Suppressor macrophage treated with lipopolysaccharide for 1 hour (primary cell): ENCODE measurements at regions not wholly inside any gene's neighbourhood (a gene's known extent, or its start where the extent isn't known, plus 50 kb on each side); places are given as distances from the start of the nearest gene placed in this dataset.
"Not testable (repeated sequence)": the region's sequence is repeated elsewhere in the genome, so short reads cannot be mapped to it uniquely, and the experiment has no call there.

Source experiments
- DNase-seq, 3 donors: peaks; one replicate each; pipeline ENCODE4 v3.0.0-alpha.2; 2020 to 2022

- DNase-seq = no peak
Measured at GRCh38 chr2:77578354-77578753, 56.2 kb upstream of the LRRTM4 start.

GRCh38 chr2:77579076-77579769 lies 57.0 kb upstream of the LRRTM4 start:
- no peak for DNase-seq

DNA sequence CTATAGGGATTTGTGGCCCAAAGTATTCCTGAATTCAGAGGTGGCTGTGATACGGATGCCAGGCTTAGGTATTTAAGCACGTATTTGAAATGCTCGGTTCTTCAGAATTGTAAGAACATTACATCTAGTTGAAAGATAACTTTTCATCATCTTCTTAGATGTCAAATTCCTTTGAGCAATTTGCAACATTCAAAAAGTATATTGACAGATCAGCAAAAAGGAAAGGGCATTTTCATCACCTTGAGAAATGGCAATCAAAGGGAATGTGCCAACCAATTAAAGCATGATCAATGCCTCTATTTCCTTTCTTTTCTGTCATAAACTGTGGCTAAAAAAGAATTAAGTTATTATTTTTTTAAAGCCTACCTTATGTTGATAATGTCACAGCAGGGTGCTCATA lies 66.3 kb upstream of the LRRTM4 start:
- DNase-seq = no peak

- DNase-seq = no peak
Measured at GRCh38 chr2:77590298-77590917, 68.2 kb upstream of the LRRTM4 start.

DNA sequence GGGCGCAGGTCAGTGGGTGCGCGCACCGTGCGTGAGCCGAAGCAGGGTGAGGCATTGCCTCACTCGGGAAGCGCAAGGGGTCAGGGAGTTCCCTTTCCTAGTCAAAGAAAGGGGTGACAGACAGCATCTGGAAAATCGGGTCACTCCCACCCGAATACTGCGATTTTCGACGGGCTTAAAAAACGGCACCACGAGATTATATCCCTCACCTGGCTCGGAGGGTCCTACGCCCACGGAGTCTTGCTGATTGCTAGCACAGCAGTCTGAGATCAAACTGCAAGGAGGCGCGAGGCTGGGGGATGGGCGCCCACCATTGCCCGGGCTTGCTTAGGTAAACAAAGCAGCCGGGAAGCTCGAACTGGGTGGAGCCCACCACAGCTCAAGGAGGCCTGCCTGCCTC lies 70.8 kb upstream of the LRRTM4 start:
- DNase-seq = not testable (repeated sequence)

- DNase-seq = no peak
Measured at GRCh38 chr2:77602771-77603170, 80.6 kb upstream of the LRRTM4 start.

DNA sequence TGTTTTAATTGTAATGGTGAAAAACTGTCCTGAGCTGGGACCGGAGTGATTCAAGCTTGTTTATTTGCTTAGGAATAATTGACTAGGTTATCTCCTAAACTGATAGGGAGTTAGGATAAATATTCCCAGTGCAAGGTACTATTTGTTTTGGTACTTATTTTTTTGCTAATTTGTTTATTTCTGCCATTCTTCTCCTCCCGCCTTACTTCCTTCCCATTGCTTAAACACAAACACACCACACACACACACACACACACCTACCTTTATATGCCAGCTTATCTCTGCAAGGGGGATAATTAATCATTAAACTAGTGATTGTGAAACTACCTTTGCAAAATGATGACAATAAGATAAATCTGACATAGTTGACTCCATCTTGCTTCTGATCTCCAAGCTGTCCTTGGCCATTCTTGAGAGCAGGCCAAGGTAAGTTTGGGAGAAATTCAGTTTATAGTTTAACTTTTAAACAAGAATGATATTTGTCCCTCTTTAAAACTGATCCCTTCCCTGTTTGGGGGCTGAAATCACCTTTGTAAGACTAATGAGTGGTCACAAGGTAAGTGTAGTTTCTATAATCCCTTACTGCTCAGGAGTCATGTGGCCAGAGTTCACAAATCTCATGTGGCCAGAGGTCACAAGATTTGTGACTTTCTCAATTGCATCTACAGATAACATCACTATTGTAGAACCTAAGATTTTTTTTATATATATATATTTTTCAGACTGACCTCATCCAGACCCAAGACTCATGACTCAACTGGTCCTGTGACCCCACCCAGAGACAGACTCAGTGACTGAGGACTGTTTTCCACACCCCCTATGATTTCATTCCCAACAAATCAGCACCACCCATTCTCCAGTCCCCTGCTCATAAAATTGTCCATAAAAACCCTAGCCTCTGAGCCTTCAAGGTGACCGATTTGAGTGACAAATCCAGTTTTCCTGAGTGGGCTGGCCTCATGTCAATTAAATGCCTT lies 83.1 kb upstream of the LRRTM4 start:
- no peak for DNase-seq

GRCh38 chr2:77608510-77608909 lies 86.3 kb upstream of the LRRTM4 start:
- DNase-seq = no peak

- no peak for DNase-seq
Measured at GRCh38 chr2:77629539-77629938, 107.4 kb upstream of the LRRTM4 start.

GRCh38 chr2:77631007-77631406 lies 108.8 kb upstream of the LRRTM4 start:
- no peak for DNase-seq

DNA sequence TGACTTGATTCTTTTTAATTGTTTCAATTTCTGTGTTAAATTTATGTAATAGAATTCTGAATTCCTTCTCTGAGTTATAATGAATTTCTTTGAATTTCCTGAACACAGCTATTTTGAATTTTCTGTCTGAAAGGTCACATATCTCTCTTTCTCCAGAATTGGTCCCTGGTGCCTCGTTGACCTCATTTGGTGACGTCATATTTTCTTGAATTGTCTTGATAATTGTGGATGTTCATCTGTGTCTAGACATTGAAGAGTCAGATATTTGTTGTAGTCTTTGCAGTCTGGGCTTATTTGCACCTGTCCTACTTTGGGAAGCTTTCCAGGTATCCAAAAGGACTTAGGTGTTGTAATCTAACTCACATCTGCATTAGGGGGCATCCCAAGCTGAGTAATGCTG lies 111.4 kb upstream of the LRRTM4 start:
- DNase-seq = no peak

DNA sequence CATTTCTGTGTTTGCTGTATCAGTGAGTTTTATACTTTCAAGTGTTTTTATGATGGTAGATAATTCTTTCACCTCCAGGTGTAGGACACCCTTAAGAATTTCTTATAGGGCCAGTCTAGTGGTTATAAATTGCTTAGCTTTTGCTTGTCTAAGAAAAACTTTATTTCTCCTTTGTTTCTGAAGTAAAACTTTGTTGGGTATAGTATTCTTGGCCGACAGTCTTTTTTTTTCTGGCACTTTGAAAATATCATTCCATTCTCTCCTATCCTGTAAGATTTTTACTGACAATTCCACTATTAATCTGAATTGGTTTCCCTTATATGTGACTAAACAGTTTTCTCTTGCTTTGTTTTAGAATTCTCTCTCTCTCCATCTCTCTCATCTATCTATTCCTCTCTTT lies 118.7 kb upstream of the LRRTM4 start:
- DNase-seq = no peak

- DNase-seq = no peak
Measured at GRCh38 chr2:77642339-77642738, 120.2 kb upstream of the LRRTM4 start.

GRCh38 chr2:77649856-77650255 lies 127.7 kb upstream of the LRRTM4 start:
- DNase-seq = no peak

- no peak for DNase-seq
Measured at GRCh38 chr2:77652499-77652898, 130.3 kb upstream of the LRRTM4 start.

- DNase-seq = no peak
Measured at GRCh38 chr2:77664491-77664890, 142.3 kb upstream of the LRRTM4 start.

GRCh38 chr2:77666251-77666980 lies 144.2 kb upstream of the LRRTM4 start:
- no peak for DNase-seq

- DNase-seq = not testable (repeated sequence)
Measured at GRCh38 chr2:77684543-77685319, 162.6 kb upstream of the LRRTM4 start.

GRCh38 chr2:77712601-77713000 lies 190.4 kb upstream of the LRRTM4 start:
- DNase-seq = no peak

DNA sequence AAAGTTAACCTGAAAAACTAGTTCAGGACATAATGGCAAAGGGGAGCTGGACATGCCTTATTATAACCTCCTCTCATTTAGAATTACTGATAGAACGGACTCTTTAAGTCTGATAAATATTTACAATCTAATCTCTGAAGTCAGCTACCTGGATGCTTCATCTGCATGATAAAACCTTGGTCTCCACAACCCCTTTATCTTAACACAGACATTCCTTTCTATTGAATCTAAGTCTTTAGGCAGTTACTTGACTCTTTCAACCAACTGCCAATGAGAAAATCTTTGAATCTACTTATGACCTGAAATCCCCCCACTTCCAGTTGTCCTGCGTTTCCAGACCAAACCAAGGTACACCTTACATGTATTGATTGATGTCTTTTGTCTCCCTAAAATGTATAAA lies 191.2 kb upstream of the LRRTM4 start:
- no peak for DNase-seq

- no peak for DNase-seq
Measured at GRCh38 chr2:77720115-77720514, 197.9 kb upstream of the LRRTM4 start.

GRCh38 chr2:77721593-77721992 lies 199.4 kb upstream of the LRRTM4 start:
- no peak for DNase-seq
